NCI-H1436 (cell line): ENCODE measurements at regions not wholly inside any gene's neighbourhood (a gene's known extent, or its start where the extent isn't known, plus 50 kb on each side); places are given as distances from the start of the nearest gene placed in this dataset.

ENCODE experiments used
- DNase-seq: peaks from one replicate; lab custom pipeline; 2025; lab: John Stamatoyannopoulos, UW

- no peak for DNase-seq
These were observed 358.9 kb downstream of the ACTL7B start for GRCh38 chr9:108496846-108497245.

- no peak for DNase-seq
These were observed 366.2 kb downstream of the ACTL7B start for GRCh38 chr9:108489567-108489966.

GRCh38 chr9:108486831-108487230 lies 369.0 kb downstream of the ACTL7B start:
- no peak for DNase-seq

GRCh38 chr9:108484468-108484867 lies 371.3 kb downstream of the ACTL7B start:
- DNase-seq, result no peak

GRCh38 chr9:108483676-108484075 lies 372.1 kb downstream of the ACTL7B start:
- no peak for DNase-seq

- DNase-seq, result no peak
These were observed 375.7 kb downstream of the ACTL7B start for GRCh38 chr9:108479989-108480652.

GRCh38 chr9:108478431-108479332 lies 377.1 kb downstream of the ACTL7B start:
- DNase-seq, result no peak

GRCh38 chr9:108477529-108478006 lies 378.2 kb downstream of the ACTL7B start:
- peak; percentile 25 for DNase-seq

- no peak for DNase-seq
These were observed 379.2 kb downstream of the ACTL7B start for GRCh38 chr9:108476574-108476973.

GRCh38 chr9:108475813-108476212 lies 380.0 kb downstream of the ACTL7B start:
- no peak for DNase-seq

GRCh38 chr9:108474356-108474755 lies 381.4 kb downstream of the ACTL7B start:
- no peak for DNase-seq

GRCh38 chr9:108473209-108474112 lies 382.3 kb downstream of the ACTL7B start:
- no peak for DNase-seq

- no peak for DNase-seq
These were observed 386.1 kb downstream of the ACTL7B start for GRCh38 chr9:108469654-108470053.

- DNase-seq, result peak; percentile 10
These were observed 387.4 kb downstream of the ACTL7B start for GRCh38 chr9:108468364-108468763.

- no peak for DNase-seq
These were observed 388.0 kb downstream of the ACTL7B start for GRCh38 chr9:108467653-108468324.

- DNase-seq, result no peak
These were observed 388.6 kb downstream of the ACTL7B start for GRCh38 chr9:108467161-108467560.

GRCh38 chr9:108466304-108466703 lies 389.5 kb downstream of the ACTL7B start:
- no peak for DNase-seq

- no peak for DNase-seq
These were observed 391.7 kb downstream of the ACTL7B start for GRCh38 chr9:108463932-108464606.

- DNase-seq, result no peak
These were observed 398.9 kb downstream of the ACTL7B start for GRCh38 chr9:108456903-108457302.

- no peak for DNase-seq
These were observed 410.2 kb downstream of the ACTL7B start for GRCh38 chr9:108445431-108446071.
